Hematopoietic multipotent progenitor cell treated with erythropoietin and hydrocortisone succinate and interleukin-3 and kit ligand, for 6 days (in vitro differentiated cells): ENCODE measurements at regions not wholly inside any gene's neighbourhood (a gene's known extent, or its start where the extent isn't known, plus 50 kb on each side); places are given as distances from the start of the nearest gene placed in this dataset.
"Not testable (repeated sequence)": the region's sequence is repeated elsewhere in the genome, so short reads cannot be mapped to it uniquely, and the experiment has no call there.

Experiments used
- DNase-seq: peaks from one replicate; pipeline ENCODE4 v3.0.0-alpha.2; 2015

DNA sequence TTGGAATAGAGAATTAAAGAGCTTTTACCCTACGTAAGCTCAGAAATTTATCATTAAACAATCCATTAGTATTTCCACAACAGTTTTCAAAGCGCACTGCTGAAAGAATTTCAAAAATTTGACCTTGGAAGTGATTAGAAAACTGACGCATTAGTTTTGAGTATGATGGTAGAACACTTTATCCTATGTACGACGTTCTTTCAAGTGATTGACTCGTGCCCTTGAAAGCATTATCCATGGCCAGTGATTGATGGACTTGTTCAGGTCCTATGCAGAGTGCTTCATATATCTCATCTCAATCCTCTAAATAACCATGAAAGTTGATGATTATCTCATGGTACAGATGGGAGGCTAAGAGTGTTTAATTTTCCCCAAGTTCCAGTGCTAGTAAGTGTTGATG is 697.2 kb downstream of the USP25 start:
- no peak for DNase-seq

DNA sequence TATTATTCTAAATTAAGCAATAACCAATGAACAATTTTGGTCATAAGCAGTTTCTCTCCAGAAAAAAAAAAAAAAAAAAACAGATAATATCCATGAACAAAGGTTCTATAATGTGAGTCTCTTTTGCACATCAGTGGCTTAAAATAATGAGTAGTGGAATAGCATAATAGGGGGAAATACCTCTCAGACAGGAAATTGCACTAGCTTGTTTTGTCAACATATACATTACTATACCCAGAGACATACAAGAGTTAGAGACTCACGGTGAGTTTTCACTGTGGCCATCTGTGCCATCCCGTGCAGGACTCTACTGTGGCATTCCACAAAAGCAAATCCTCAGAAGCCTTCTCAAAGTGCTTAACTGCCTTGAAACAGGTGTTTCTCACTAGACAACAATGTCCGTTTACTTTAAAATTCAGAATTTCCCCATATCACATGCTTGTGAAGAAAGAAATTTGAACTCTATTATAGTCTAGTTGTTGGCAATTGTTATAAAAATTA is 697.9 kb downstream of the USP25 start:
- DNase-seq: no peak

DNA sequence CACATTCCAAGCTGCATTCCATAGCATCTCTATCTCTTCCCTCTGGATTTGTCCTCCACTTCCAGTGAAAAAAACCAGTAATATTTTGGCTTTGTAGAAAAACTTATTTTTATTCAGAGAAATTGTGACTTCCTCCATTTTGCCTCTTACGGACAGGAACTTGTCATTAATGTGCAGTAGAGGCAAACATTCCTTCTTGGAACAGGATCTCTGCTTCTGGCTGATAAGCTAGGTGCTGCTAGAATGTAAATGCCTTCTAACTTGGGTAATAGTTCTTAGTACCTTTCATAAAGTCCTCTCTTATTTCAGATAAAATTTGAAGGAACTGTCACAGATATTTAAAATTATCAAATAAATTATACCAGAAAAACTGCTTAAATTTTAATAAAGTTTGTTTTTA is 707.8 kb downstream of the USP25 start:
- peak; percentile 14 for DNase-seq

DNA sequence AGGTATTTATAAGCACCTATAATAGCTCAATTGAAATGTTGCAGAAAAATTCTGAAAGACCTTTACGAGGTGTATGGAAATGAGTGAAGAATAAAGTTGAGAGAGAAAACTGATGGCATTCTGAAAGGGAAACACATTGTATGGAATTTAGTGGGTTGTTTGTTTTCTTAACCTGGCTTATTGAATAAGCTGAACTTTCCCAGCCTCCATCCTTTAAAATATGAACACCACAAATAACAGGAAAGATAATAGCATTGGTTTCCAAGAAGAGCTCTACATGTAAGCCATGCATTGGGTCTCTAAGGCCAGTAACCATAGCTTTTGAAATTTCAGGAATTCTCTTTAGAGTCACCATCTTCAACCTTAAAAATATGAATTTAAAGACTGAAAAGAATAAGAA is 709.0 kb downstream of the USP25 start:
- DNase-seq: no peak

DNA sequence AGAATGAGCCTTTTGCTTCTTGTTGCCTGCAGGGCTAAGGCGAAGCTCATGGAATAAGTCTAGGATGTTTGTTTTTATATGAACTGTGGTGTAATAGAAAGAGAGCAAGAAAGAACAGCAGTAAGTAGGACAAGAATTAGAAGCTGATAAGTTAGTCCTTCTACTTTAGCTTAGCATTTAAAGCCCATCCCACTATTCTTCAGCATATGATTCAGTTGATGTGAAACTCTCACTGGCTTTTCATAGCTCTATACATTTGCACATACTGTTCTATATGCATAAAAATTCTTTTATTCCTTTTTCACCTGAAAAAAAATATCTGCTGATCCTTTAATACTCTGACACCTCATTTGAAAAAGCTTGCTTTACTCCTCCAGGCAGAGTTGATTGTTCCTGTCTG is 712.0 kb downstream of the USP25 start:
- no peak for DNase-seq

DNA sequence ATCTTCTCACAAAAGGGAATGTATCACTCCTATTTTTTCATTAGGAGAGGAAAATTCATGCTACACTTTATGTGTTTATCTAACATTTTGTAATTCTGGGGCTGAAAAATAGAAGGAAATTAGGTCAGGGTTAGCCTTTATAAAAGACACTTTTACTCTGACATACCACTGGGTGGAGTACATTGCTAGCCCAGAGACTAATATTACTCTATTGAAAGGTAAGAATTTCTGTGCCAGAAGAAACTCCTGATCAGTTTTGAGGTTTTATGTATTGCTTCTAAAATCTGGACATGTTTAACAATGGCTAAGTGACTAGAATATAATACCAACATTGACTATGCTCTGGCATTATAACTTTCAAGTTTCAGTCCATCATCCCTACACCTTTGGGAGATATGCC is 724.6 kb downstream of the USP25 start:
- DNase-seq: peak; percentile 8

DNA sequence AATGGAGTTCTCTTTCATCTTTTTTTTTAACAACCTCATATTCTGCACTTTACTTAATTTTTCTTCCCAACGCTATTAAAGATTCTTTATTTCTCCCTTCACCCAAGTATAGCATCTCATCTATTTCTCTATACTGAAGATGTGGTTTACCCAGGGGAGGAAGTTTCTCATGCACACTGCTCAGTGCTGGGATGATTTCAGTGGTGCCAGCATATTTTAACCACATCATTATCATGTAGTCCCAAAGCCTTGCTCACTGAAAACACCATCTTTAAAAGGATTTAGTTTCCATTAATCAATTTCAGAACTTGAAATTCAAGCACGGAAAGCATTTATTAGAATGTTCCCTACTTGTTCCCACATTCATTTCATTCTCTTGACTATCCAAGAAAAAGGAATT is 725.7 kb downstream of the USP25 start:
- DNase-seq: no peak

DNA sequence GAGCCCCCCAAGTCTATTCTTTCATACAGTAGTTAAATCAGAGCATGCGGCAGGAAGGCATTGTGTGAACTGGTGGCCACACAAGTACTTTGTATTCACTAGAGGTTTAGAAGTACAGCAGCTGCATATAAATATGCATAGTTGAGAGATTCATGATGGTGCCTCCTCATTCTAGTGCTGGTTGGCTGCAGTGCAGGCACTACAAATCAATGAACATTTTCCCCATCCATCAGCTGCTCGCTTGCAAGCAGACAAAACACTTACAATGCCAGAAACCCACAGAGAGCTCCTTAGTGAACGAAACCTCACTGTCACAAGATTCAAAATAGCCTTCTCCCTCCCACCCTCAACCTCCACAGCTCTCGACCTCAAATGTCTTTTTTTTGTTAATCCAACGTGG is 726.2 kb downstream of the USP25 start:
- no peak for DNase-seq

DNA sequence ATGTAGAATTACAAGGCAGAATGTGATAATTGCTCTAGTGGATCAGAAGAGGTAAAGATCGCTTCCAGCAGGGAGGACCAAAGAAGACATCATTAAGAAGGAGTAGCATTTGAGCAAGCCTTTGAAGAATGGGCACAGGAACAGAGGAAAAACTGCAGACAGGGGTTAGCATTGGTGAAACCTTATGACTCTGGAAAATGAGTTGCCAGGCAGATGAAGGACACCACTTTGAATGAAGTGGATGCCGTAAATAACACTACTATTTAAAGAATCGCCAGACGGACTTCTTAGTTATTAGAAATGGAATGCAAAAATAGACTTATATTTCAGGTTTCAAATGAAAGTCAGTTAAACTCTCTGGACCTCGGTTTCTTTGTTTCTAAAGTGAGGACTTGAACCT is 727.7 kb downstream of the USP25 start:
- no peak for DNase-seq

DNA sequence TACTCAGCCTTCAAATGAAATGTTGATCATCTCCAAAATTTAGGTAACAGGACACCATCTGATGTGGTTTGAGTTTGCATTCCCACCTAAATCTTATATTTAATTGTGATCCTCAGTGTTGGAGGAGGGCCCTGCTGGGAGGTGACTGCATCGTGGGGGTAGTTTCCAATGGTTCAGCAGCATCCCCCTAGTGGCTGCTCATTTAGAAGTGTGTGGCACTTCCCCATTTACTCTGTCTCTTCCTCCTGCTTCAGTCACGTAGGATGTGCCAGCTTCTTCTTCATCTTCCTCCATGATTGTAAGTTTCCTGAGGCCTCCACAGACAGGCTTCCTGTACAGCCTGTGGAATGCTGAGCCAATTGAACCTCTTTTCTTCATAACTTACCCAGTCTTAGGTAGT is 731.2 kb downstream of the USP25 start:
- peak; percentile 4 for DNase-seq

DNA sequence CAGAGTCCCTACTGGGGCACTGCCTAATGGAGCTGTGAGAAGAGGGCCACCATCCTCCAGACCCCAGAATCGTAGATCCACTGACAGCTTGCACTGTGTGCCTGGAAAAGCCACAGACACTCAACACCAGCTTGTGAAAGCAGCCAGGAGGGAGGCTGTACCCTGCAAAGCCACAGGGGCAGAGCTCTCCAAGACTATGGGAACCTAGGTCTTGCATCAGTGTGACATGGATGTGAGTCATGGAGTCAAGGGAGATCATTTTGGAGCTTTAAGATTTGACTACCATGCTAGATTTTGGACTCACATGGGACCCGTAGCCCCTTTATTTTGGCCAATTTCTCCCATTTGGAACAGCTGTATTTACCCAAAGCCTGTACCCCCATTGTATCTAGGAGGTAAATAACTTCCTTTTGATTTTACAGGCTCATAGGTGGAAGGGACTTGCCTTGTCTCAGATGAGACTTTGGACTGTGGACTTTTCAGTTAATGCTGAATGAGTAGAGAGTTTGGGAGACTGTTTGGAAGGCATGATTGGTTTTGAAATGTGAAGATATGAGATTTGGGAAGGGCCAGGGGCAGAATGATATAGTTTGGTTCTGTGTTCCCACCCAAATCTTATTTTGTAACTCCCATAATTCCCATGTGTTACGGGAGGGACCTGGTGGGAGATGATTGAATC is 734.6 kb downstream of the USP25 start:
- DNase-seq: not testable (repeated sequence)

DNA sequence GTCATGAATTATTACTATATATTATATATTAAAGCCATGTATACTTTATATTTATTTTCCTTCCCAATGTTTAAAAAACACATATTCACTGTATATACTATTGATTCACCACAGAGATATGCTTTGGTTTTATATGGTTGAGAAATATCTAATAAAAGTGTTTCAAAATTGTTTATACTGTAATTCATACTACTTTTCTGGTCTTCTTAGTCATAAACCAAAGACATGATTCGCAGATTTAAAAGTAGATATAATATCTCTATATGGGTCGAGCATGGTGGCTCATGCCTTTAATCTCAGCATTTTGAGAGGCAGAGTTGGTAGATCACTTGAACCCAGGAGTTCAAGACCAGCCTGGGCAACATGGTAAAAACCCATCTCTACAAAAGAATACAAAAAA is 738.4 kb downstream of the USP25 start:
- no peak for DNase-seq

DNA sequence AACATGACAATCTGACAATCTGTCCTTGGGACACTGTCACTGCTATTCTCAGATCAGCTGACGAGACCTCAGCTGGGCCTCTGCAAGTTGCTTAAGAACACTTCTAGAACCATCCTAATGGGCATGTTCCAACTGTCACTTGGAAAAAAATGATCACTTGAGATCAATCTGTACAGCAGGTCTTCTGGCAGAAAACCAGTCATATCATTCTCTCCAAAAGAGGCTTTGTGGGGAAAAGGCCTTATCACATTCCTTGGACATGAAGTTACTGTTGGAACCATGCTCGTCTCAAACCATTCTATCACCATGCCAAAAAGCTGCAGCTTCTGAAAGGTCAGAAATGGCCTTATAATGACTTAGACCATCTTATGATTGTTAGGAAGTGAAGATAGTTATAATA is 744.2 kb downstream of the USP25 start:
- no peak for DNase-seq

DNA sequence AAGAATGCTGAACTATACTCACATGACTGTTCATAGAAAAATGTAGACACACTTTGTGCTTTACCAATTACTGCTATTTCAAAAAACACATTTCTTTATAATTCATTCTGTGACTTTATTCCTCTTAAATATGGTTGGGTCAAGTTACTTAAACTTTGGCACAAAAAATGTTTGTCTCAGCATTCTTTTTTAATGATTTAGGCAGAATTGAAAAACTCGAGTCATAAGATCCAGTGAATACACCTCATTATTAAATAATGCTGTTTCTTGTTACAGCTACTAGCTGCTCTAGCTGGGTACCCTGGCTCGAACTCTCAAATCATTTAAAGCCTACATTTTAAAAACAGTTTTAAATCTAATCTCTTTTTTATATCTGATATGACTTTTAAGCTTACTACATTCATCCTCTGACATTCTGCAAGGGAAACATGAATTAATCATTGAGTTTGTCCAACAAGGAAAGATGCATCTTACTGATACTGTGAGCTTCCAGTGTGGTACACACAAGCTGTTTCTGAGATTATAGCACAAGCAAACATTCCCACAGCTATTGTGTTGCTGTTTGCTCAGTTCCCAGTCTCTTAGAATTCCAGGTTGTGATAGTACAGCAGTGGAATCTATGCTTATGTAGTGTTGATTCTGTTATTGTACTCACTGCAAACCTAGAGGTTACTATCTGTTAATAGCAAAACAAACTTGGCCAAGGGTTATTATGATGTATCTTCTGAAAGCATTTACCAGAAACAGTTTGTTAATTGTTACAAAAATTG is 746.5 kb downstream of the USP25 start:
- no peak for DNase-seq

DNA sequence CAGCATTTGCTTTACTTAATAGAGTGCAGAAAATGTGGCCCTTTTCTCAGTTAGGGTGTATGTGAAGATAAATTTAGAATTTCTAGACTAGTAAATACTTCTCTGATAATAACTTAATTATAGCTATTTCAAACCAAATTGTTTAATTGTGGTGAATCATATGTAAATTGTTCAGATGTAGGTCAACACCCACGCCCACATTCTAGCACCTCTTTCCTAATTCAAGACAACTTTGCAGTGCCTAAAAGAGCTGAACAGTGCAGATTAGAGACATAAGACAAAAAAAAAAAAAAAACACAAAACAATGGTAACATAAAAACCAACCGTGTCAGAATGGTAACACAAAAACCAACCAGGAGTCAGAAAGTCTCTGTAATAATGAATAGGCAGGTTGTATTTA is 758.3 kb downstream of the USP25 start:
- no peak for DNase-seq

DNA sequence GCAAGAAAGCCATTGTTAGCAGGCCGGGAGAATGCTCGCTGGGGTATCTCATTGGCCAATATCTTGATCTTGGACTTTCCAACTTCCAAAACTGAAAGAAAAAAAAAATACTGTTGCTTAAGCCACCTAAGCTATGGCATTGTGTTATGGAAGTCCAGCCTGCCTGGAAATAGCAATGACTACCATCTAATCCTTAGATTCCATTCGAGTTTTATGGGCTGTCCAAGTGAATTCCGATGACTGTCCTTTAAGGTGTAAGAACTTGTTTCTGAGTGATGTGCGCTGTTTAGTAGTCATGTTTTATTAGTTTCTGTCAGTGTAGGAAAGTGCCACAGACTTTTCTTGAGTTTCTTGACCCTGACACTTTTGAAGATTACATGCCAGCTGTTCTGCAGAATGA is 762.6 kb downstream of the USP25 start:
- DNase-seq: no peak

DNA sequence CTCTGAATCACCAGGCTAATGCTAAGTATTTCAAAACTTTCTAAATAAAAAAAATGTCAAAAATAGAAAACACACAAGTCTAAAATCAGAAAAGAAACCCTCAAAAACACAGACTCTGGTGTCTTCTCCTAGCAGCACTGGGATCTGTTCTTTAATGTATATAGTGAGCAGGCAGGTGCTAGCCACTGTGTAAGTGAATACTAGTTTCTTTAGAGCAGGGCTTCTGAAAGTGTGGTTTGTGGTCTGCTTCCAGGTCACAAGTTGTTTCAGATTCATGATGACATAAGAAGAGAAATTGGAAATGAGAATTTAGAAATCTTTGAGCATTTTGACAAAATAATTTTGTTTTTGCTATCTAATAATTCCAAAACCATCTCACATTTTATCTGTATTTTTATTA is 763.1 kb downstream of the USP25 start:
- peak; percentile 5 for DNase-seq

DNA sequence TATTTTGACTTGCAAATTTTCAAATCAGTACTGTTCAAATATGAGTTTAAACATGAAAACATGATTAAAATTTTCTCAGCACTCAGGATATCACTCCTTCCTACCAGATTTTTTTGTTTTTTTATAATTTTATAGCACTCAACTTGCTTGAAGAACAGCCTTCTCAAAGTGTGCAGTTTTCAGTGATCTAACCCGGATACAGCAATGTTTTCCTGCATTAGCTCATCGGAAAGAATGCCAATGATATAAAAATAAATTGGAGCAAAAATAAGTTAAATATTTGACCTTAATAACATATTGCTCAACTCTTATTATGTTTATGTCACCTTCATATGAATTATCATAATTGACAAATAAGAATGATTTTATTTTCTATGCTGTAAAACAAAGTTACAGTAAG is 766.8 kb downstream of the USP25 start:
- no peak for DNase-seq

DNA sequence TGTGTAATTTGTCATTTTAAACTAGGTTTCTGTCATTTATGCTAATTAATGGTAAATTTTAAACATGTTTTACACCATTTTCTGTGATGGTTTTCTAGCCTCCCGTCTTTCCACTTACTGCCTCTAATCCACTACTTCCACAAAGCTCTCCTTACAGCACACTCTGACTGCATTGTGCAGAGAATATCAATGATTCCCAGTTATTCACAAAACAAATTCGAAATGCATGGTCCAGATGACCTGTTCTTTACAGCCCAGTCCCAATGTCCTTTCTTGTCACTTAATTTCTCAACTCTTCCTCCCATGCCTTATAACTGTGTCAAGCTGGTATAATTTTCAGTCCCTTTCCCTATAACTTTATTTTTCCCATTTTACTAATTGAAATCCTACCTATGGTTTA is 770.5 kb downstream of the USP25 start:
- no peak for DNase-seq

DNA sequence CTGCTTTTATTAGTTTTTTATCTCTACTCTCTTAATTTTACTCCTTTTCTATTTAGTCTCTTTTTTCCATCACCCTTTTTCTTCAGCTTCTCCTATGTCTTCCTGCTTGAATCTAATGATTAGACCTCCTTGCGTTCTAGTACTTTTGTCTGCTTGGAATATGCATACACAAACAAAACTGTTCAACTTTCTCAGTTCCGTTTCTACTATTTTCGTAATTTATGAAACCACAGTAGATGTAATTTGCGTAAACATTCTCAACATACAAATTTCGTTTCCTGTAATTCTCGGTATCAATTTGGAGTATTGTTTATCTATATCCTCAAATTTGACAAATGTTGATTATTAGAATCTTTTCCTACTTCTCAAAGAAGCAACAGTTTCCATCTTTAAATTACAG is 772.5 kb downstream of the USP25 start:
- DNase-seq: no peak

DNA sequence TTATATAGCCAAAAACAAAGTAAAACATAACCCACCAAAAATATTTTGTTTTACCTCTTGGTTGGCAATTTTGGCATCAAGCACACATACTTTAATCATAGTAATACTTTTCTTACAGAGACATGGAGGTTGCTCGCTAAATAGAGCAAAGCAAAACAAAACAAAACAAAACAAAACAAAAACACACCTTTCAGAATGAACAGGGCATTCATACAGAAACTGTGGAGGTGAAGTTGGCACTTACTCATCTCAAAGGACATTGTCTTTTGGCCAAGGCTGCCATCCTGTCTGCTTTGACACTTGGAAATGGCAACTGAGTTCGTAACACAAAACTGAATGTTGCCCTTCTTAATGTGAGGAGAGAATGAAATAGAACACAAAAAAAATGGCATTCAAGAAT is 773.1 kb downstream of the USP25 start:
- no peak for DNase-seq

DNA sequence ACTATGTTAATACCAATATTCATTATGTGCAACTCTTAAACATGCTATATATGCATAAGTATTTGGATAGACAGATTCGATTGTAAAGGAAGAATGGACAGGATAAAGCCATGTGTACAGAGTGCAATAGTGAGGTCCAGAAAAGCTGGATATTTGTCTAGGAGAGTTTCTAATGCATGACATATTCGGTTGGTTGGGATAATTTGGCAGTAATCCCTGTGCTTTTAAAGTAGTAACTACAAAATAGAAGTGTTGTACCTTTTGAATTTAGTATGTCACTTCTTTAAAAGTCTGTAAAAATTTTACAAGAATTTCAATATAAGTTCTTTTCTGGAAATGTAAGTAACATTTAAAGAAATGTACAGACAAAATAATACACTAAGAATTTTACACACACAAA is 774.5 kb downstream of the USP25 start:
- no peak for DNase-seq

DNA sequence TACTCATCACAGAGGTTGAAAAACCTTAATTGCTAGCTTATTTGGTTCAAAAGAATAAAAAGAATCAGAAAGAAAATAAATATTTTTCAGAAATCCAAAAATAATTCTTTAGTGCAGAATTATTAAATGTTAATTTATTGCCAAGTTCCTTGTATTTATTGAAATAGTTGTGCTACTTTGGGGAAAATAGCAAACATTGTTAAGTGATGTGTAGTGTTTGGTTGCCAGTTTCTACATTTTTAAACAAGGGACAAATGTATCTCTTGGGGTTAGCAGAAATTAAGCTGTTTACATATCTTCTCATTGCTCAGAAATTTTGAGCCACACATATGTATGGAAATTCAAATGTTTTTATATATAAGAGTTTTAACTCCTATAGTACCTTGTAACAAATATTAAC is 775.0 kb downstream of the USP25 start:
- DNase-seq: no peak

DNA sequence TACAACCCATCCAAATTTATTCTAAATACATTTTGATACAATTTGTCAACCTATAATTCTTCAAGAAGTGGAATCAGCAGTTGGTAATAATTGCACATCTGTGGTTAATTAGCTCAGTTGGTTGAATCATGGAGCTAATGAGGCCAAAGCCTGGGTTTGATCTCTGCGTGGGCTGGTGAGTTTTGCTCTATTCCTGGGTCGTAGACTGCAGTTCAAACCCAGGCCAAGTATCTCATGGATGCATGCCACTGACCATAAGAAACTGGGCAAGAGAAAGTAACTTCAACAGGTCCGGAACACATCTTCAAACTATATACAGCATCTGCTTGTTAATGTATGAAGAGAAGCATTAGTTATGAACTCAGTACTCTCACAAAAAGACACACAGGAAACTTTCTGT is 779.7 kb downstream of the USP25 start:
- no peak for DNase-seq

DNA sequence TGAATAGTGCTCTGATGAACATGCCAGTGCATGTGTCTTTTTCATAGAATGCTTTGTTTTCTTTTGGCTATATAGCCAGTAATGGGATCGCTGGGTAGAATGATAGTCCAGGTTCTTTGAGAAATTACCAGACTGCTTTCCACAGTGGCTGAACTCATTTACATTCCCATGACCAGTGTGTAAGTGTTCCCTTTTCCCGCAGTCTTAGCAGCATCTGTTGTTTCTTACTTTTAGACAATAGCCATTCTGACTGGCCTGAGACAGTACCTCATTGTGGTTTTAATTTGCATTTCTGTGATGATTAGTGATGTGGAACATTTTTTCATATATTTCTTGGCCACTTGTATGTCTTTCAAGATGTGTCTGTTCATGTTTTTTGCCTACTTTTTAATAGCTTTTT is 784.5 kb downstream of the USP25 start:
- DNase-seq: no peak
